Gastrocnemius medialis (tissue), 4 donors: ENCODE measurements at regions not wholly inside any gene's neighbourhood (a gene's known extent, or its start where the extent isn't known, plus 50 kb on each side); places are given as distances from the start of the nearest gene placed in this dataset.

ENCODE experiments used
- POLR2A ChIP-seq, 2 donors: fragments of 450-650 bp; IDR thresholded peaks; one replicate each; pipeline ENCODE4 v1.6.1; 2017; ENCODE audit warnings: antibody characterized with exemption in 2 of 2, mild to moderate bottlenecking in 2 of 2, moderate library complexity in 2 of 2
- TF ChIP-seq, protein P1 (sequence below), 5 experiments: fragments of 450-650 bp in 3 of 5; fragments of 200-600 bp in 2 of 5; sonication (generic) in 2 of 5; IDR thresholded peaks in 4 of 5; conservative IDR thresholded peaks in 1 of 5; 1 replicate in 4 of 5; 2 replicates in 1 of 5; pipeline ENCODE4 v1.5.1; 2016 to 2019; ENCODE audit warnings: antibody characterized with exemption in 5 of 5, mild to moderate bottlenecking in 3 of 5, moderate library complexity in 3 of 5

DNA sequence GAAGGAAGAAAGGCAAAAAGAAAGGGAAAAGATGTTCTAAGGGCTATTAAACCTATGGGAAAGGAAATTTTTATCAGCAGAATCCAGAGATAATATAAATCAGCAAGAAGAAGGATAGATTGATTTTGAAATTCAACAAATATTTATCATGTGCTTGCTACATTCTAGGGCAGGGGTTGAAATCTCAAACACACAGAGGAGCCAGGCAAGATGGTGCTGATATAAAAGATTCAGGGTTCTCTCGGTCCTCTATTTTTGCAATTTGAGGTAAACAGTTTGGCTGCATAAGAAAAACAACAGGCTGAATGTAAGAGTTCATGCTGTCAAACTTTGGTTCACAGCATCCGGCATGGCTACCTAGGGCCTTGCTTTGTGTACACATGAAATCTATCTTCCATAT, 109.6 kb upstream of the BMP2 start:
- TF ChIP-seq, protein P1, sequence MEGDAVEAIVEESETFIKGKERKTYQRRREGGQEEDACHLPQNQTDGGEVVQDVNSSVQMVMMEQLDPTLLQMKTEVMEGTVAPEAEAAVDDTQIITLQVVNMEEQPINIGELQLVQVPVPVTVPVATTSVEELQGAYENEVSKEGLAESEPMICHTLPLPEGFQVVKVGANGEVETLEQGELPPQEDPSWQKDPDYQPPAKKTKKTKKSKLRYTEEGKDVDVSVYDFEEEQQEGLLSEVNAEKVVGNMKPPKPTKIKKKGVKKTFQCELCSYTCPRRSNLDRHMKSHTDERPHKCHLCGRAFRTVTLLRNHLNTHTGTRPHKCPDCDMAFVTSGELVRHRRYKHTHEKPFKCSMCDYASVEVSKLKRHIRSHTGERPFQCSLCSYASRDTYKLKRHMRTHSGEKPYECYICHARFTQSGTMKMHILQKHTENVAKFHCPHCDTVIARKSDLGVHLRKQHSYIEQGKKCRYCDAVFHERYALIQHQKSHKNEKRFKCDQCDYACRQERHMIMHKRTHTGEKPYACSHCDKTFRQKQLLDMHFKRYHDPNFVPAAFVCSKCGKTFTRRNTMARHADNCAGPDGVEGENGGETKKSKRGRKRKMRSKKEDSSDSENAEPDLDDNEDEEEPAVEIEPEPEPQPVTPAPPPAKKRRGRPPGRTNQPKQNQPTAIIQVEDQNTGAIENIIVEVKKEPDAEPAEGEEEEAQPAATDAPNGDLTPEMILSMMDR (IDR thresholded peaks at IDR 0.05 in 4 of 5, conservative IDR thresholded peaks at IDR 0.05 in 1 of 5): no peak
- TF ChIP-seq POLR2A (IDR thresholded peaks at IDR 0.05): no peak
